ENCODE measurements at regions not wholly inside any gene's neighbourhood (a gene's known extent, or its start where the extent isn't known, plus 50 kb on each side); places are given as distances from the start of the nearest gene placed in this dataset.
A peak's percentile ranks its signal among the peaks of the same experiment; 100 is the strongest.

GRCh38 chr9:135255033-135255840 is 167.8 kb downstream of the OLFM1 start:
- H3K27ac Mint-ChIP-seq: no peak overlapping the region
- no peaks in the 10 kb centered on the region for H3K9me3 Mint-ChIP-seq
- H3K4me3 Mint-ChIP-seq: no peak overlapping the region
- no peaks in the 10 kb centered on the region for H3K36me3 ChIP-seq (ENCODE audit: insufficient read depth, low read length)
- H3K4me1 Mint-ChIP-seq: no peaks in the 10 kb centered on the region
- H3K27me3 ChIP-seq (ENCODE audit: insufficient read depth, low read length, poor library complexity, severe bottlenecking): no peaks in the 10 kb centered on the region
- DNase-seq: peak in 1 of 5 donors; percentile 47
- ChIA-PET CTCF (no interaction called here), POLR2A (no interaction called here)
- no peaks in the 10 kb centered on the region for H3K9me3 ChIP-seq (ENCODE audit: low read length)
- no peak overlapping the region for H3K4me3 ChIP-seq (ENCODE audit: low read length)
- H3K27me3 Mint-ChIP-seq: peaks cover 3 to 6% of the 10 kb centered on the region in 2 donors
- H3K27ac ChIP-seq (ENCODE audit: low read depth, low read length): no peak overlapping the region
- H3K4me1 ChIP-seq (ENCODE audit: insufficient read depth, low read length): no peaks in the 10 kb centered on the region
- H3K36me3 Mint-ChIP-seq: no peaks in the 10 kb centered on the region

- no peaks in the 10 kb centered on the region for H3K36me3 ChIP-seq (ENCODE audit: insufficient read depth, low read length)
- ChIA-PET CTCF (no interaction called here), POLR2A (no interaction called here)
- H3K4me3 ChIP-seq (ENCODE audit: low read length): no peak overlapping the region
- no peaks in the 10 kb centered on the region for H3K4me1 ChIP-seq (ENCODE audit: insufficient read depth, low read length)
- H3K27ac ChIP-seq (ENCODE audit: low read depth, low read length): no peak overlapping the region
- Mint-ChIP-seq H3K4me1 (no peaks in the 10 kb centered on the region), H3K27me3 (peaks cover 3 to 6% of the 10 kb centered on the region in 2 donors), H3K9me3 (no peaks in the 10 kb centered on the region), H3K36me3 (no peaks in the 10 kb centered on the region), H3K4me3 (no peak overlapping the region), H3K27ac (no peak overlapping the region)
- H3K9me3 ChIP-seq (ENCODE audit: low read length): no peaks in the 10 kb centered on the region
- DNase-seq: peak in 1 of 5 donors; percentile 29
- H3K27me3 ChIP-seq (ENCODE audit: insufficient read depth, low read length, poor library complexity, severe bottlenecking): no peaks in the 10 kb centered on the region
These were observed 168.5 kb downstream of the OLFM1 start for GRCh38 chr9:135255841-135256580.

GRCh38 chr9:135256581-135257354 is 169.3 kb downstream of the OLFM1 start:
- no peak overlapping the region for H3K4me3 ChIP-seq (ENCODE audit: low read length)
- H3K27ac Mint-ChIP-seq: no peak overlapping the region
- no peaks in the 10 kb centered on the region for H3K9me3 ChIP-seq (ENCODE audit: low read length)
- no peak overlapping the region for H3K4me3 Mint-ChIP-seq
- no peaks in the 10 kb centered on the region for H3K27me3 ChIP-seq (ENCODE audit: insufficient read depth, low read length, poor library complexity, severe bottlenecking)
- H3K27ac ChIP-seq (ENCODE audit: low read depth, low read length): no peak overlapping the region
- no peaks in the 10 kb centered on the region for H3K36me3 ChIP-seq (ENCODE audit: insufficient read depth, low read length)
- H3K4me1 ChIP-seq (ENCODE audit: insufficient read depth, low read length): no peaks in the 10 kb centered on the region
- ChIA-PET CTCF (no interaction called here), POLR2A (no interaction called here)
- DNase-seq: peak in 1 of 5 donors; percentile 30
- no peaks in the 10 kb centered on the region for H3K36me3 Mint-ChIP-seq
- peaks cover 3 to 6% of the 10 kb centered on the region in 2 donors for H3K27me3 Mint-ChIP-seq
- H3K9me3 Mint-ChIP-seq: no peaks in the 10 kb centered on the region
- no peaks in the 10 kb centered on the region for H3K4me1 Mint-ChIP-seq

- Mint-ChIP-seq H3K9me3 (no peaks in the 10 kb centered on the region), H3K36me3 (no peaks in the 10 kb centered on the region), H3K4me3 (no peak overlapping the region), H3K4me1 (no peaks in the 10 kb centered on the region), H3K27me3 (peaks cover 0 to 6% of the 10 kb centered on the region in 2 donors), H3K27ac (peak overlapping the region in 1 of 8 donors; percentile 43)
- no peak for DNase-seq
- Histone ChIP-seq H3K27me3 (ENCODE audit: insufficient read depth, low read length, poor library complexity, severe bottlenecking) (no peaks in the 10 kb centered on the region), H3K9me3 (ENCODE audit: low read length) (no peaks in the 10 kb centered on the region), H3K27ac (ENCODE audit: low read depth, low read length) (no peak overlapping the region), H3K4me1 (ENCODE audit: insufficient read depth, low read length) (no peaks in the 10 kb centered on the region), H3K4me3 (ENCODE audit: low read length) (no peak overlapping the region), H3K36me3 (ENCODE audit: insufficient read depth, low read length) (no peaks in the 10 kb centered on the region)
- CTCF ChIA-PET: no interaction called here
- POLR2A ChIA-PET: no interaction called here
These were observed 171.0 kb downstream of the OLFM1 start for GRCh38 chr9:135258461-135258860.

- Histone ChIP-seq H3K27ac (ENCODE audit: low read depth, low read length) (no peak overlapping the region), H3K4me1 (ENCODE audit: insufficient read depth, low read length) (no peaks in the 10 kb centered on the region), H3K27me3 (ENCODE audit: insufficient read depth, low read length, poor library complexity, severe bottlenecking) (no peaks in the 10 kb centered on the region), H3K4me3 (ENCODE audit: low read length) (no peak overlapping the region), H3K9me3 (ENCODE audit: low read length) (no peaks in the 10 kb centered on the region), H3K36me3 (ENCODE audit: insufficient read depth, low read length) (no peaks in the 10 kb centered on the region)
- Mint-ChIP-seq H3K4me1 (no peaks in the 10 kb centered on the region), H3K9me3 (no peaks in the 10 kb centered on the region), H3K36me3 (no peaks in the 10 kb centered on the region), H3K27me3 (peaks cover under 1 to 6% of the 10 kb centered on the region in 2 donors), H3K4me3 (no peak overlapping the region), H3K27ac (no peak overlapping the region)
- ChIA-PET POLR2A (no interaction called here), CTCF (no interaction called here)
- no peak for DNase-seq
These were observed 171.8 kb downstream of the OLFM1 start for GRCh38 chr9:135259273-135259672.

- H3K27ac ChIP-seq (ENCODE audit: low read depth, low read length): no peak overlapping the region
- H3K36me3 ChIP-seq (ENCODE audit: insufficient read depth, low read length): no peaks in the 10 kb centered on the region
- Mint-ChIP-seq H3K4me1 (no peaks in the 10 kb centered on the region), H3K4me3 (no peak overlapping the region), H3K27me3 (peaks cover 4 to 6% of the 10 kb centered on the region in 2 donors), H3K27ac (no peak overlapping the region), H3K36me3 (no peaks in the 10 kb centered on the region), H3K9me3 (no peaks in the 10 kb centered on the region)
- DNase-seq: no peak
- ChIA-PET POLR2A (no interaction called here), CTCF (no interaction called here)
- no peak overlapping the region for H3K4me3 ChIP-seq (ENCODE audit: low read length)
- H3K9me3 ChIP-seq (ENCODE audit: low read length): no peaks in the 10 kb centered on the region
- H3K27me3 ChIP-seq (ENCODE audit: insufficient read depth, low read length, poor library complexity, severe bottlenecking): no peaks in the 10 kb centered on the region
- no peaks in the 10 kb centered on the region for H3K4me1 ChIP-seq (ENCODE audit: insufficient read depth, low read length)
These were observed 173.0 kb downstream of the OLFM1 start for GRCh38 chr9:135260221-135261180.

GRCh38 chr9:135262248-135262647 is 174.8 kb downstream of the OLFM1 start:
- no peak overlapping the region for H3K4me3 ChIP-seq (ENCODE audit: low read length)
- no peaks in the 10 kb centered on the region for H3K36me3 Mint-ChIP-seq
- no peaks in the 10 kb centered on the region for H3K27me3 ChIP-seq (ENCODE audit: insufficient read depth, low read length, poor library complexity, severe bottlenecking)
- peaks cover 5 to 15% of the 10 kb centered on the region in 2 donors for H3K27me3 Mint-ChIP-seq
- no peak overlapping the region for H3K27ac Mint-ChIP-seq
- H3K4me1 ChIP-seq (ENCODE audit: insufficient read depth, low read length): no peaks in the 10 kb centered on the region
- CTCF ChIA-PET: no interaction called here
- no peak overlapping the region for H3K4me3 Mint-ChIP-seq
- H3K4me1 Mint-ChIP-seq: no peaks in the 10 kb centered on the region
- no peak for DNase-seq
- no peaks in the 10 kb centered on the region for H3K36me3 ChIP-seq (ENCODE audit: insufficient read depth, low read length)
- H3K9me3 ChIP-seq (ENCODE audit: low read length): no peaks in the 10 kb centered on the region
- no peaks in the 10 kb centered on the region for H3K9me3 Mint-ChIP-seq
- H3K27ac ChIP-seq (ENCODE audit: low read depth, low read length): no peak overlapping the region
- POLR2A ChIA-PET: no interaction called here
